Osteoblast (primary cell): ENCODE measurements at regions not wholly inside any gene's neighbourhood (a gene's known extent, or its start where the extent isn't known, plus 50 kb on each side); places are given as distances from the start of the nearest gene placed in this dataset.

Experiments
- DNase-seq: peaks from one replicate; pipeline ENCODE4 v3.0.0; 2011; ENCODE audit warnings: low spot score, mixed read lengths; ENCODE audit not compliant: insufficient read length; ENCODE audit errors: missing footprints
- H2AFZ ChIP-seq: 2 replicates; pipeline ENCODE4 v1.6.0; 2011; ENCODE audit warnings: mild to moderate bottlenecking, low read length
- H3K27ac ChIP-seq: 2 replicates; pipeline ENCODE4 v1.5.1; 2011; ENCODE audit warnings: mild to moderate bottlenecking, low read depth, low read length, moderate library complexity
- H3K27me3 ChIP-seq: 2 replicates; pipeline ENCODE4 v1.6.0; 2012; ENCODE audit warnings: mild to moderate bottlenecking, control low read depth, inconsistent platforms, low read length, moderate library complexity; ENCODE audit not compliant: insufficient read depth
- H3K36me3 ChIP-seq: 2 replicates; pipeline ENCODE4 v1.5.1; 2011; ENCODE audit warnings: mild to moderate bottlenecking, low read length, control low read depth, moderate library complexity; ENCODE audit not compliant: insufficient read depth
- H3K4me1 ChIP-seq: 2 replicates; pipeline ENCODE4 v1.5.1; 2011; ENCODE audit warnings: mild to moderate bottlenecking, low read length, control low read depth, moderate library complexity; ENCODE audit not compliant: insufficient read depth
- H3K4me2 ChIP-seq: 2 replicates; pipeline ENCODE4 v1.6.0; 2011; ENCODE audit warnings: mild to moderate bottlenecking, low read length; ENCODE audit not compliant: insufficient read depth
- H3K4me3 ChIP-seq: fragments of 200-600 bp; sonication (generic); 3 replicates; pipeline ENCODE4 v1.5.1; 2012; ENCODE audit warnings: mild to moderate bottlenecking, low read length, inconsistent platforms; ENCODE audit not compliant: insufficient read depth
- H3K79me2 ChIP-seq: 2 replicates; pipeline ENCODE4 v1.6.0; 2012; ENCODE audit warnings: mild to moderate bottlenecking, low read length, control low read depth, inconsistent platforms; ENCODE audit not compliant: insufficient read depth
- H3K9me3 ChIP-seq: 2 replicates; pipeline ENCODE4 v1.5.1; 2011; ENCODE audit warnings: low read depth, low read length, control low read depth
- H4K20me1 ChIP-seq: 2 replicates; pipeline ENCODE4 v1.6.0; 2012; ENCODE audit warnings: mild to moderate bottlenecking, low read length, control low read depth; ENCODE audit not compliant: insufficient read depth
- TF ChIP-seq, protein P1 (sequence below): IDR thresholded peaks from 2 replicates; pipeline ENCODE4 v1.5.1; 2011; ENCODE audit warnings: mild to moderate bottlenecking, low read depth, low read length, moderate library complexity; ENCODE audit errors: extremely low read depth

DNA sequence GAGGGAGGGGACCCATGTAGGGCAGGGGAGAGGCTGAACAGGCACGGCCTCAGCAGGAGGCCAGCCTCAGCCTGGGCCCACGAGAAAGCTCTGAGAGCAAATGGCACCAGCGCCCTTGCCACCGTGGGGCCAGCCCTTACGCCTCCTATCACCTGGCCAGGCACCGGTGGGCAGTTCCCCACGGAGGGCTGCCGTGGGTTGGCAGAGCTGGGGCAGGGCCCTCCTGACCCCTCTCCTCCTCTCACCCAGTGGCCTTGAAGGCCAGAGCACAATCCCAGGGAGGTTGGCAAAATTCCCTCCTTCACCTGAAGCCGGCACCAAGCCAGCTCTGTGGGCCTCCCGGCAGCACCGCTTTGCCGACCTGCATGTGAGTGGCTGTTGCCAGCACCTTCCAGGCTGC lies 53.1 kb upstream of the ENPP7 start:
- peaks cover 4% of the 10 kb centered on the region for H3K27me3 ChIP-seq
- TF ChIP-seq, protein P1, sequence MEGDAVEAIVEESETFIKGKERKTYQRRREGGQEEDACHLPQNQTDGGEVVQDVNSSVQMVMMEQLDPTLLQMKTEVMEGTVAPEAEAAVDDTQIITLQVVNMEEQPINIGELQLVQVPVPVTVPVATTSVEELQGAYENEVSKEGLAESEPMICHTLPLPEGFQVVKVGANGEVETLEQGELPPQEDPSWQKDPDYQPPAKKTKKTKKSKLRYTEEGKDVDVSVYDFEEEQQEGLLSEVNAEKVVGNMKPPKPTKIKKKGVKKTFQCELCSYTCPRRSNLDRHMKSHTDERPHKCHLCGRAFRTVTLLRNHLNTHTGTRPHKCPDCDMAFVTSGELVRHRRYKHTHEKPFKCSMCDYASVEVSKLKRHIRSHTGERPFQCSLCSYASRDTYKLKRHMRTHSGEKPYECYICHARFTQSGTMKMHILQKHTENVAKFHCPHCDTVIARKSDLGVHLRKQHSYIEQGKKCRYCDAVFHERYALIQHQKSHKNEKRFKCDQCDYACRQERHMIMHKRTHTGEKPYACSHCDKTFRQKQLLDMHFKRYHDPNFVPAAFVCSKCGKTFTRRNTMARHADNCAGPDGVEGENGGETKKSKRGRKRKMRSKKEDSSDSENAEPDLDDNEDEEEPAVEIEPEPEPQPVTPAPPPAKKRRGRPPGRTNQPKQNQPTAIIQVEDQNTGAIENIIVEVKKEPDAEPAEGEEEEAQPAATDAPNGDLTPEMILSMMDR: no peak
- DNase-seq: no peak
- H3K79me2 ChIP-seq: no peaks in the 10 kb centered on the region
- no peaks in the 10 kb centered on the region for H3K4me1 ChIP-seq
- H2AFZ ChIP-seq: no peak overlapping the region
- no peaks in the 10 kb centered on the region for H3K9me3 ChIP-seq
- no peak overlapping the region for H3K27ac ChIP-seq
- H3K36me3 ChIP-seq: no peaks in the 10 kb centered on the region
- no peak overlapping the region for H3K4me2 ChIP-seq
- no peaks in the 10 kb centered on the region for H4K20me1 ChIP-seq
- no peak overlapping the region for H3K4me3 ChIP-seq

DNA sequence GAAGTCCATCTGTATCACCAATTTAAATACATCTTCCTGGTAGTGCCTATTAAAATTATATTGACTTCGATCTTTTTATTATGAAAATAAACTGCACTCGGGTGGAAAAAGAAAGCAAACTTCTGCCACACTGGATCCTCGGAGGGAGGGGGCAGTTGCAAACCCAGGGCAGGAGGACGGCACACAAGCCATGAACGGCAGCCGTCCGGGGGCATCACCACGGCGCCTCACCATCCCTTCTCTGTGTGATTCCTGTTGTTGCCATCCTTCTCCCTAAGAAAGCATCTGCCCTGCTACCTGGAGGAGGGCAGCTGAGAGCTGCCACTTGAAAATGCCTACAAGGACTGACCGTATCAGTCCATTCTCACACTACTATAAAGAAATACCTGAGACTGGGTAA lies 53.9 kb upstream of the ENPP7 start:
- no peak overlapping the region for H2AFZ ChIP-seq
- TF ChIP-seq, protein P1: no peak
- peaks cover 2% of the 10 kb centered on the region for H3K27me3 ChIP-seq
- no peaks in the 10 kb centered on the region for H3K9me3 ChIP-seq
- no peak overlapping the region for H3K4me3 ChIP-seq
- H4K20me1 ChIP-seq: no peaks in the 10 kb centered on the region
- H3K36me3 ChIP-seq: no peaks in the 10 kb centered on the region
- no peaks in the 10 kb centered on the region for H3K79me2 ChIP-seq
- DNase-seq: peak; percentile 26
- no peak overlapping the region for H3K4me2 ChIP-seq
- no peaks in the 10 kb centered on the region for H3K4me1 ChIP-seq
- H3K27ac ChIP-seq: no peak overlapping the region

DNA sequence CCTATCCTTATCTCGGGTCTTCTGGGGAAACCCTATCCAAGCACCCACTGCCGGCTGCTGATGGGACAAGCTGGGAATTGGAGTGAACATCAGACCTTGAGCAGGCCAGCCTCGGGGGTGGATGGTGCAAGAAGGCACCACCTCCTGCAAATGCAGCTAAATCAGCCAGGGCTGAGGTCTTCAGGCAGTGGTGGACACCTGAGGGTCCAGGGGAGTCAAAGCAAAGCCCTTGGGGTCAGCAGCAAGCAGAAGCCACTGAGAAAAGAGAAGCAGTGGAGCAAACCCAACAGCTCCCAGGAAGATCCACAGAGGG lies 55.4 kb upstream of the ENPP7 start:
- no peak for DNase-seq
- no peak overlapping the region for H3K4me2 ChIP-seq
- no peak overlapping the region for H3K27ac ChIP-seq
- H3K79me2 ChIP-seq: no peaks in the 10 kb centered on the region
- H3K4me1 ChIP-seq: no peaks in the 10 kb centered on the region
- H3K36me3 ChIP-seq: no peaks in the 10 kb centered on the region
- TF ChIP-seq, protein P1: no peak
- no peak overlapping the region for H3K4me3 ChIP-seq
- H4K20me1 ChIP-seq: no peaks in the 10 kb centered on the region
- no peaks in the 10 kb centered on the region for H3K27me3 ChIP-seq
- H2AFZ ChIP-seq: no peak overlapping the region
- H3K9me3 ChIP-seq: no peaks in the 10 kb centered on the region

DNA sequence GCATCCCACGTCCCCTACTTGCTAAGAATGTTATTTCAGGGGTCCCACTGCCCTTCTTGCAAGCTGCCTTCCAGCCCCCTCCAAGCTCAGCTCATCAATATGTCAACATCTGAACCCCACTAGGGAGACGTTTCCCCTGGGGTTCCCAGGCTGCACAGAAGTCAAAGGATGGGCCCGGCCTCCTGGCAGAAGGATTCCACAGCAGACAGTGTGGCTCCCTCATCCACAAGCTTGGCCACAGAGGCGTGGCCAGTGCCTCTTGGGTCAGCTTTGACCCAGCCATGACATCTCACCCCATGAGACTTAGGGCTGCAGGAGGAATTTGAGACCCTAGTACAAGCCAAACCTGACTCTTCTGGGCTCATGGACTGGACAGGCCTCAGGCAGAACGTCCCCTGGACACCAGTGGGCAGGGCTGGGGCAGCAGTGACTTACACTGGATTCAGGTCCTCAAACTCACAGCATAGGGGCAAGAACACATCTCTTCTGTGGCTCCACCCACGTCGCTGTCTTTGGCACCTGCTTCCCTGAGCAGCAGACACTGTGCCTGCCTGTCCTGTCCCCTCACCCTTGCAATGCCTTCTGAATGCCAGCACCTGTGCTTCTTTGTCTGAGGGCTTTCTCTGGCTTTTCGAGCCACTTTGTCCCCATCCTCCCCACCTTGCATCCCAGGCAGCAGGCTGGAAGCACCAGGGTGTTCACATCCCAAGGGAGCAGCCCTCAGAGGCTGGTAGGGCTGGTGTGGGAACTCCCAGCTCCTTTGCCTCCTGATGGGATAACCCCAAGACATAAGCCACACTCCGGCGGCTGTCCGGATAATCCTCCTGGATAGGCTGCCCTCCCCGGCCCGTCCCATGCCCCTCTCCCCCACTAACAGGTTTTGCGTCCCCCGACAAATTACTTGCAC lies 56.0 kb upstream of the ENPP7 start:
- Histone ChIP-seq H2AFZ (no peak overlapping the region), H4K20me1 (no peaks in the 10 kb centered on the region), H3K36me3 (no peaks in the 10 kb centered on the region), H3K4me3 (no peak overlapping the region), H3K9me3 (no peaks in the 10 kb centered on the region), H3K27me3 (peaks cover 4% of the 10 kb centered on the region), H3K4me1 (no peaks in the 10 kb centered on the region), H3K79me2 (no peaks in the 10 kb centered on the region), H3K27ac (no peak overlapping the region), H3K4me2 (no peak overlapping the region)
- TF ChIP-seq, protein P1: no peak
- DNase-seq: peak; percentile 37
